K562 (cell line): ENCODE measurements at regions not wholly inside any gene's neighbourhood (a gene's known extent, or its start where the extent isn't known, plus 50 kb on each side); places are given as distances from the start of the nearest gene placed in this dataset.
"Not testable (repeated sequence)": the region's sequence is repeated elsewhere in the genome, so short reads cannot be mapped to it uniquely, and the experiment has no call there.

ENCODE experiments used
- CEBPG ChIP-seq, 3 experiments: fragments of 200-800 bp in 1 of 3; sonication (Bioruptor generic) in 1 of 3; sonication (generic) in 1 of 3; formaldehyde crosslinking in 1 of 3; IDR thresholded peaks in 2 of 3; conservative IDR thresholded peaks in 1 of 3; 2 replicates each; pipeline versions ENCODE4 v1.6.1 to v1.8.0; 2016 to 2022; ENCODE audit warnings: missing compliant biosample characterization in 2 of 3, missing genetic modification characterization in 2 of 3, mild to moderate bottlenecking in 1 of 3, missing genetic modification reagents in 1 of 3
- CHD2 ChIP-seq: IDR thresholded peaks from 2 replicates; pipeline ENCODE4 v1.6.1; 2011; ENCODE audit warnings: low read depth, low read length
- FOXM1 ChIP-seq, 2 experiments: fragments of 450-650 bp in 1 of 2; sonication (generic) in 1 of 2; formaldehyde crosslinking in 1 of 2; IDR thresholded peaks; 2 replicates each; pipeline versions ENCODE4 v1.6.1 to v1.9.0; 2017 to 2022; ENCODE audit warnings: low read depth in 2 of 2, mild to moderate bottlenecking in 2 of 2, missing genetic modification reagents in 1 of 2, moderate library complexity in 1 of 2
- NR0B1 ChIP-seq: fragments of 450-650 bp; IDR thresholded peaks from one replicate; pipeline ENCODE4 v1.6.1; 2018; ENCODE audit warnings: mild to moderate bottlenecking, moderate library complexity; ENCODE audit not compliant: partially characterized antibody
- POLR2AphosphoS5 ChIP-seq: IDR thresholded peaks from 2 replicates; pipeline ENCODE4 v1.6.1; 2011; ENCODE audit warnings: mild to moderate bottlenecking, low read depth, low read length, moderate library complexity; ENCODE audit not compliant: control insufficient read depth, insufficient read depth
- SRF ChIP-seq, 2 experiments: fragments of 250-450, 450-650 bp in 1 of 2; sonication (Bioruptor Pico) in 1 of 2; sonication (generic) in 1 of 2; formaldehyde crosslinking; IDR thresholded peaks; 2 replicates each; pipeline versions ENCODE4 v1.5.0 to v1.5.1; 2020 to 2022; ENCODE audit warnings: mild to moderate bottlenecking in 1 of 2, missing genetic modification reagents in 1 of 2
- TBP ChIP-seq: optimal IDR thresholded peaks from 2 replicates; pipeline ENCODE3; 2011; ENCODE audit warnings: low read depth, low read length, improper control_type of control experiment
- TCF7L2 ChIP-seq: fragments of 150-350 bp; IDR thresholded peaks from 2 replicates; pipeline ENCODE4 v1.6.1; 2016; ENCODE audit warnings: low read depth, mild to moderate bottlenecking, low read length, moderate library complexity
- ZFX ChIP-seq: sonication (generic); formaldehyde crosslinking; IDR thresholded peaks from 2 replicates; pipeline ENCODE4 v1.8.0; 2022; ENCODE audit warnings: mild to moderate bottlenecking, missing genetic modification reagents, moderate library complexity
- ZNF197 ChIP-seq: fragments of 200-800 bp; sonication (Bioruptor generic); IDR thresholded peaks from 2 replicates; pipeline ENCODE4 v1.6.1; 2016; ENCODE audit warnings: low read depth, missing genetic modification characterization, missing compliant biosample characterization
- ZNF668 ChIP-seq: fragments of 250-450 bp; sonication (Bioruptor Pico); IDR thresholded peaks from 2 replicates; pipeline ENCODE4 v1.8.0; 2022; ENCODE audit warnings: mild to moderate bottlenecking, inconsistent platforms
- TF ChIP-seq, protein P1 (sequence below), 3 experiments: IDR thresholded peaks in 2 of 3; conservative IDR thresholded peaks in 1 of 3; 2 replicates each; pipeline ENCODE4 v1.5.1; 2011 to 2012; ENCODE audit warnings: low read length in 3 of 3, mild to moderate bottlenecking in 3 of 3, control low read depth in 2 of 3, improper control_type of control experiment in 1 of 3, inconsistent platforms in 1 of 3, low read depth in 1 of 3, mixed read lengths in 1 of 3, moderate library complexity in 1 of 3; ENCODE audit not compliant: insufficient read depth in 2 of 3

- TF ChIP-seq FOXM1 (IDR thresholded peaks at IDR 0.05; ENCODE audit: low read depth); FOXM1 (CRISPR knock-in tag; IDR thresholded peaks at IDR 0.05; ENCODE audit: low read depth); NR0B1; SRF (CRISPR knock-in tag; IDR thresholded peaks at IDR 0.05); ZFX (CRISPR knock-in tag); POLR2AphosphoS5; CHD2; CEBPG (CRISPR knock-in tag; IDR thresholded peaks at IDR 0.05); CEBPG (tag; conservative IDR thresholded peaks at IDR 0.05 in 1 of 2, IDR thresholded peaks at IDR 0.05 in 1 of 2); TBP; ZNF197; ZNF668 (CRISPR knock-in tag); TCF7L2: not testable (repeated sequence)
- TF ChIP-seq, protein P1, sequence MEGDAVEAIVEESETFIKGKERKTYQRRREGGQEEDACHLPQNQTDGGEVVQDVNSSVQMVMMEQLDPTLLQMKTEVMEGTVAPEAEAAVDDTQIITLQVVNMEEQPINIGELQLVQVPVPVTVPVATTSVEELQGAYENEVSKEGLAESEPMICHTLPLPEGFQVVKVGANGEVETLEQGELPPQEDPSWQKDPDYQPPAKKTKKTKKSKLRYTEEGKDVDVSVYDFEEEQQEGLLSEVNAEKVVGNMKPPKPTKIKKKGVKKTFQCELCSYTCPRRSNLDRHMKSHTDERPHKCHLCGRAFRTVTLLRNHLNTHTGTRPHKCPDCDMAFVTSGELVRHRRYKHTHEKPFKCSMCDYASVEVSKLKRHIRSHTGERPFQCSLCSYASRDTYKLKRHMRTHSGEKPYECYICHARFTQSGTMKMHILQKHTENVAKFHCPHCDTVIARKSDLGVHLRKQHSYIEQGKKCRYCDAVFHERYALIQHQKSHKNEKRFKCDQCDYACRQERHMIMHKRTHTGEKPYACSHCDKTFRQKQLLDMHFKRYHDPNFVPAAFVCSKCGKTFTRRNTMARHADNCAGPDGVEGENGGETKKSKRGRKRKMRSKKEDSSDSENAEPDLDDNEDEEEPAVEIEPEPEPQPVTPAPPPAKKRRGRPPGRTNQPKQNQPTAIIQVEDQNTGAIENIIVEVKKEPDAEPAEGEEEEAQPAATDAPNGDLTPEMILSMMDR (IDR thresholded peaks at IDR 0.05 in 2 of 3, conservative IDR thresholded peaks at IDR 0.05 in 1 of 3; ENCODE audit: insufficient read depth in 2 of 3, low read depth in 1 of 3, low read length in 3 of 3) = not testable (repeated sequence)
Observed at GRCh38 chr7:56697058-56697457, 435.2 kb downstream of the ZNF479 start.
